ENCODE measurements at regions not wholly inside any gene's neighbourhood (a gene's known extent, or its start where the extent isn't known, plus 50 kb on each side); places are given as distances from the start of the nearest gene placed in this dataset.

DNA sequence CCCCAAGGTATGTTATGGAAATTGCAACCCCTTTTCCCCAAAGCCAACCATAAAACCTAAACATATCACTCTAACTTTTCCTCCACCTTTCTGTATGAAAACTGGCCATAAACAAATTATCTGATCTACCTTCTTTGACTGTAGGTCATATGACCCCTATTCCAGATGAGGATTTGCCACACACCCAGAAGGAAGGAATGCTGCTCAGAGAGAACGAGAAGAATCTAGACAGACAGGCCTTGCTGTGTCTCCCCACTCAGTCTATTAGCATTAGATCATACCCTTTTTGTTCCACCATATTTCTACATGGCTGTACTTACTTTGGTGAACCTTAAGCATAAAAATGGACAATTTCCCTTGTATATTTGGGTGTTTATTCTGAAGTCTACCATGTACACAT, 113.0 kb upstream of the PHYHIPL start:
- CTCF ChIA-PET, result no interaction called here
- H3K9me3 ChIP-seq, result no peaks in the 10 kb centered on the region
- no peaks in the 10 kb centered on the region for H3K9me2 ChIP-seq
- H3K4me1 ChIP-seq (ENCODE audit: control insufficient read depth in 1 of 2, insufficient read depth in 2 of 2, low read depth in 1 of 2, low read length in 1 of 2), result peaks cover 0 to 6% of the 10 kb centered on the region in 2 experiments; a peak in 1 of 4 replicates
- DNase-seq, result no peak
- 40% methylated on average over 1 of the region's 1 CpG for WGBS (ENCODE audit: low lambda C conversion rate)
- no peak overlapping the region for H2AFZ ChIP-seq (ENCODE audit: low read depth)
- H3F3A ChIP-seq (replicated peaks; ENCODE audit: insufficient read depth), result no peaks in the 10 kb centered on the region
- H3K4me2 ChIP-seq, result no peak overlapping the region
- no peaks in the 10 kb centered on the region for H3K79me2 ChIP-seq (ENCODE audit: insufficient read depth)
- no peaks in the 10 kb centered on the region for H4K20me1 ChIP-seq (ENCODE audit: insufficient read depth)
- no peak overlapping the region for H3K4me3 ChIP-seq (ENCODE audit: low read depth in 2 of 2, low read length in 1 of 2)
- POLR2A ChIA-PET, result no interaction called here
- H3K36me3 ChIP-seq (replicated peaks in 1 of 2; ENCODE audit: control insufficient read depth in 1 of 2, insufficient read depth in 2 of 2, low read length in 1 of 2), result no peaks in the 10 kb centered on the region
- H3K27me3 ChIP-seq (ENCODE audit: insufficient read depth), result no peaks in the 10 kb centered on the region
- H3K9ac ChIP-seq, result no peak overlapping the region
- H3K27ac ChIP-seq (ENCODE audit: low read depth in 2 of 2, low read length in 1 of 2), result no peak overlapping the region
- TF ChIP-seq, protein P1, sequence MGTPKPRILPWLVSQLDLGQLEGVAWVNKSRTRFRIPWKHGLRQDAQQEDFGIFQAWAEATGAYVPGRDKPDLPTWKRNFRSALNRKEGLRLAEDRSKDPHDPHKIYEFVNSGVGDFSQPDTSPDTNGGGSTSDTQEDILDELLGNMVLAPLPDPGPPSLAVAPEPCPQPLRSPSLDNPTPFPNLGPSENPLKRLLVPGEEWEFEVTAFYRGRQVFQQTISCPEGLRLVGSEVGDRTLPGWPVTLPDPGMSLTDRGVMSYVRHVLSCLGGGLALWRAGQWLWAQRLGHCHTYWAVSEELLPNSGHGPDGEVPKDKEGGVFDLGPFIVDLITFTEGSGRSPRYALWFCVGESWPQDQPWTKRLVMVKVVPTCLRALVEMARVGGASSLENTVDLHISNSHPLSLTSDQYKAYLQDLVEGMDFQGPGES (IDR thresholded peaks at IDR 0.05; ENCODE audit: low read depth, low read length), result no peak
- TF ChIP-seq RCOR1 (IDR thresholded peaks at IDR 0.05; ENCODE audit: low read length), result no peak
- TF ChIP-seq MXI1 (IDR thresholded peaks at IDR 0.05; ENCODE audit: low read depth, low read length), result no peak
- TF ChIP-seq TCF12 (IDR thresholded peaks at IDR 0.05), result no peak
- TF ChIP-seq, protein P2, sequence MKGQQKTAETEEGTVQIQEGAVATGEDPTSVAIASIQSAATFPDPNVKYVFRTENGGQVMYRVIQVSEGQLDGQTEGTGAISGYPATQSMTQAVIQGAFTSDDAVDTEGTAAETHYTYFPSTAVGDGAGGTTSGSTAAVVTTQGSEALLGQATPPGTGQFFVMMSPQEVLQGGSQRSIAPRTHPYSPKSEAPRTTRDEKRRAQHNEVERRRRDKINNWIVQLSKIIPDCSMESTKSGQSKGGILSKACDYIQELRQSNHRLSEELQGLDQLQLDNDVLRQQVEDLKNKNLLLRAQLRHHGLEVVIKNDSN (IDR thresholded peaks at IDR 0.05; ENCODE audit: borderline replicate concordance, low read depth), result no peak
- no peak for TF ChIP-seq POLR2AphosphoS5 (IDR thresholded peaks at IDR 0.05; ENCODE audit: low read depth, low read length)
- TF ChIP-seq ELF1 (IDR thresholded peaks at IDR 0.05), result no peak
- no peak for TF ChIP-seq FOSL2 (IDR thresholded peaks at IDR 0.05; ENCODE audit: borderline replicate concordance, low read depth)
- no peak for TF ChIP-seq EP300 (IDR thresholded peaks at IDR 0.05; ENCODE audit: borderline replicate concordance in 1 of 2, low read depth in 1 of 2, low read length in 1 of 2)

DNA sequence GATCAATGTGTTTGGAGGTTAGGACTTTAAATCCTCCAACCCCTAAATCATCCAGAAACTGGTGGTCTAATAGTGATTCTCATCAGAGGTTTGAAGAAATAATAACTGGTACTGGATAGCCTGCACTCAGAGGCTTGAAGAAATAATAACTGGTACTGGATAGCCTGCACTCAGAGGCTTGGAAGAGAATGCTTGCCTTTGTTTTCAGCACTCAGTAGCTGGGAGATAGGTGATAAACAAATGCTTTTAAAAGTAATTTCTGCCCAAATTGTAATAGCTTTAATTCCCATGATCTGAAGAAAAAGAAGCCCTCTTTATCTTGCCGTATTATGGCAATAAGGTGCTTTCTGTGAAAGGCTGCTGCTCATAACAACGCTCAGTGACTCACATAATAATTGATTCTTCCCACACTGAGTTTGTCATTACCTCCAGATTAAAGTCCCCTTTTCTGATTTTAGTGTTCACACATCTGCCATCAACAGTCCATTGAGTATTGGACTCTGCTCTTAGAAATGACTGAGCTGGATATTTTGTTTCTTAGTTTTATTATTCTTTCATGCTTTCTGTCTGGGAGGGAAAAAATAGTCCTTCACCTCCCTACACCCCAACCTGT, 112.3 kb upstream of the PHYHIPL start:
- Histone ChIP-seq H4K20me1 (ENCODE audit: insufficient read depth) (no peaks in the 10 kb centered on the region), H3F3A (replicated peaks; ENCODE audit: insufficient read depth) (no peaks in the 10 kb centered on the region), H3K27ac (ENCODE audit: low read depth in 2 of 2, low read length in 1 of 2) (no peak overlapping the region), H3K9me3 (no peaks in the 10 kb centered on the region), H3K4me3 (ENCODE audit: low read depth in 2 of 2, low read length in 1 of 2) (no peak overlapping the region), H3K4me1 (ENCODE audit: control insufficient read depth in 1 of 2, insufficient read depth in 2 of 2, low read depth in 1 of 2, low read length in 1 of 2) (peaks cover 0 to 6% of the 10 kb centered on the region in 2 experiments; a peak in 1 of 4 replicates), H2AFZ (ENCODE audit: low read depth) (no peak overlapping the region), H3K9me2 (no peaks in the 10 kb centered on the region), H3K79me2 (ENCODE audit: insufficient read depth) (no peaks in the 10 kb centered on the region), H3K4me2 (no peak overlapping the region), H3K36me3 (replicated peaks in 1 of 2; ENCODE audit: control insufficient read depth in 1 of 2, insufficient read depth in 2 of 2, low read length in 1 of 2) (no peaks in the 10 kb centered on the region), H3K9ac (no peak overlapping the region), H3K27me3 (ENCODE audit: insufficient read depth) (no peaks in the 10 kb centered on the region)
- ChIA-PET POLR2A (no interaction called here), CTCF (interaction anchor here (1.0 to 1.3 kb wide), 2 partner anchors 28 to 85 kb away, joined by 4 read pairs; no protein-coding TSS in a partner anchor)
- DNase-seq, result no peak
- WGBS (ENCODE audit: low lambda C conversion rate), result 59% methylated on average over 2 of the region's 2 CpGs
- TF ChIP-seq SMC3 (IDR thresholded peaks at IDR 0.05; ENCODE audit: low read depth, low read length) (no peak), FOXM1 (IDR thresholded peaks at IDR 0.05; ENCODE audit: low read depth) (no peak), GATA2 (CRISPR knock-in tag; IDR thresholded peaks at IDR 0.05) (no peak), EP300 (IDR thresholded peaks at IDR 0.05; ENCODE audit: borderline replicate concordance in 1 of 2, low read depth in 1 of 2, low read length in 1 of 2) (no peak), RFX5 (IDR thresholded peaks at IDR 0.05; ENCODE audit: low read length) (no peak), EZH2phosphoT487 (IDR thresholded peaks at IDR 0.05; ENCODE audit: borderline replicate concordance, low read depth) (no peak)
- TF ChIP-seq, protein P3, sequence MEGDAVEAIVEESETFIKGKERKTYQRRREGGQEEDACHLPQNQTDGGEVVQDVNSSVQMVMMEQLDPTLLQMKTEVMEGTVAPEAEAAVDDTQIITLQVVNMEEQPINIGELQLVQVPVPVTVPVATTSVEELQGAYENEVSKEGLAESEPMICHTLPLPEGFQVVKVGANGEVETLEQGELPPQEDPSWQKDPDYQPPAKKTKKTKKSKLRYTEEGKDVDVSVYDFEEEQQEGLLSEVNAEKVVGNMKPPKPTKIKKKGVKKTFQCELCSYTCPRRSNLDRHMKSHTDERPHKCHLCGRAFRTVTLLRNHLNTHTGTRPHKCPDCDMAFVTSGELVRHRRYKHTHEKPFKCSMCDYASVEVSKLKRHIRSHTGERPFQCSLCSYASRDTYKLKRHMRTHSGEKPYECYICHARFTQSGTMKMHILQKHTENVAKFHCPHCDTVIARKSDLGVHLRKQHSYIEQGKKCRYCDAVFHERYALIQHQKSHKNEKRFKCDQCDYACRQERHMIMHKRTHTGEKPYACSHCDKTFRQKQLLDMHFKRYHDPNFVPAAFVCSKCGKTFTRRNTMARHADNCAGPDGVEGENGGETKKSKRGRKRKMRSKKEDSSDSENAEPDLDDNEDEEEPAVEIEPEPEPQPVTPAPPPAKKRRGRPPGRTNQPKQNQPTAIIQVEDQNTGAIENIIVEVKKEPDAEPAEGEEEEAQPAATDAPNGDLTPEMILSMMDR (IDR thresholded peaks at IDR 0.05), result no peak
- TF ChIP-seq, protein P4, sequence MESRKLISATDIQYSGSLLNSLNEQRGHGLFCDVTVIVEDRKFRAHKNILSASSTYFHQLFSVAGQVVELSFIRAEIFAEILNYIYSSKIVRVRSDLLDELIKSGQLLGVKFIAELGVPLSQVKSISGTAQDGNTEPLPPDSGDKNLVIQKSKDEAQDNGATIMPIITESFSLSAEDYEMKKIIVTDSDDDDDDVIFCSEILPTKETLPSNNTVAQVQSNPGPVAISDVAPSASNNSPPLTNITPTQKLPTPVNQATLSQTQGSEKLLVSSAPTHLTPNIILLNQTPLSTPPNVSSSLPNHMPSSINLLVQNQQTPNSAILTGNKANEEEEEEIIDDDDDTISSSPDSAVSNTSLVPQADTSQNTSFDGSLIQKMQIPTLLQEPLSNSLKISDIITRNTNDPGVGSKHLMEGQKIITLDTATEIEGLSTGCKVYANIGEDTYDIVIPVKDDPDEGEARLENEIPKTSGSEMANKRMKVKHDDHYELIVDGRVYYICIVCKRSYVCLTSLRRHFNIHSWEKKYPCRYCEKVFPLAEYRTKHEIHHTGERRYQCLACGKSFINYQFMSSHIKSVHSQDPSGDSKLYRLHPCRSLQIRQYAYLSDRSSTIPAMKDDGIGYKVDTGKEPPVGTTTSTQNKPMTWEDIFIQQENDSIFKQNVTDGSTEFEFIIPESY (IDR thresholded peaks at IDR 0.05; ENCODE audit: borderline replicate concordance, low read depth), result no peak
- TF ChIP-seq, protein P5, sequence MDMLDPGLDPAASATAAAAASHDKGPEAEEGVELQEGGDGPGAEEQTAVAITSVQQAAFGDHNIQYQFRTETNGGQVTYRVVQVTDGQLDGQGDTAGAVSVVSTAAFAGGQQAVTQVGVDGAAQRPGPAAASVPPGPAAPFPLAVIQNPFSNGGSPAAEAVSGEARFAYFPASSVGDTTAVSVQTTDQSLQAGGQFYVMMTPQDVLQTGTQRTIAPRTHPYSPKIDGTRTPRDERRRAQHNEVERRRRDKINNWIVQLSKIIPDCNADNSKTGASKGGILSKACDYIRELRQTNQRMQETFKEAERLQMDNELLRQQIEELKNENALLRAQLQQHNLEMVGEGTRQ (IDR thresholded peaks at IDR 0.05; ENCODE audit: borderline replicate concordance, low read depth, low read length), result no peak
